Colonic mucosa (tissue), 4 donors: ENCODE measurements at regions not wholly inside any gene's neighbourhood (a gene's known extent, or its start where the extent isn't known, plus 50 kb on each side); places are given as distances from the start of the nearest gene placed in this dataset.

Experiments used
- DNase-seq: peaks from one replicate; pipeline ENCODE4 v3.0.0-alpha.2; 2020
- H3K27ac ChIP-seq: fragments of 200-600 bp; one replicate; pipeline ENCODE4 v1.8.0; 2021
- H3K27me3 ChIP-seq: fragments of 200-600 bp; one replicate; pipeline ENCODE4 v1.8.0; 2021
- H3K36me3 ChIP-seq: fragments of 200-600 bp; one replicate; pipeline ENCODE4 v1.8.0; 2021
- H3K4me1 ChIP-seq: fragments of 200-600 bp; one replicate; pipeline ENCODE4 v1.8.0; 2021; ENCODE audit warnings: mild to moderate bottlenecking
- H3K4me3 ChIP-seq: fragments of 200-600 bp; one replicate; pipeline ENCODE4 v1.8.0; 2021
- H3K9ac ChIP-seq, 2 donors: one replicate each; pipeline ENCODE4 v1.7.0; 2013; ENCODE audit warnings: control low read depth in 2 of 2, low read depth in 2 of 2, low read length in 2 of 2
- H3K9me3 ChIP-seq: fragments of 200-600 bp; one replicate; pipeline ENCODE4 v1.8.0; 2021
- CTCF ChIP-seq: fragments of 200-600 bp; IDR thresholded peaks from one replicate; pipeline ENCODE4 v1.8.0; 2022; ENCODE audit warnings: antibody characterized with exemption, mild to moderate bottlenecking
- intact Hi-C: fragments of 100-400 bp; cut with DNase I; formaldehyde crosslinking; loops from one replicate; pipeline ENCODE4 v1.14.1; 2022
- donor health status: healthy.
- donor health status: DM: no; HTN: no; CAD: no.
- donor health status: DM: no; HTN: no; CAD: no.

DNA sequence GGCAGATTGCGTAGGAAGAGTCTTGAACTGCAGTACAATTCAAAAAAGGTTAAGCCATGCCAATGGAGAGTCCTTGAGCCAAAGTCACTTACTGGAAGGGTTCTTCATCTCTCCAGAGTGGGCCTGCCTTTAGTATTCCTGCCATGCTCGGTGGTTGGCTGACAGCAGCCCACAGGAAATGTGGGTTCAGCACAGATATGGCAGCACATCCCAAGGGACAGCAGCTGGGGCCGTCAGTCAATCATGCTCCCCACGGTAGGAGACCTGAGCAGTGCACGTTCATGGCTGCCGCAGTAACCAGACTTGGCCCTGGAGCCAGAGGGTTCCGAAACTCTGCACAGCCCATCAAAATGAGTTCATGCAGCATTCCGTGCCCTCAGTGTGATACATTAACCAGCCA, 63.6 kb upstream of the SIRPA start:
- no peaks in the 10 kb centered on the region for H3K27me3 ChIP-seq
- no peak for TF ChIP-seq CTCF
- peaks cover 4% of the 10 kb centered on the region for H3K4me1 ChIP-seq
- no peak overlapping the region for H3K27ac ChIP-seq
- H3K4me3 ChIP-seq = no peak overlapping the region
- H3K36me3 ChIP-seq = no peaks in the 10 kb centered on the region
- H3K9me3 ChIP-seq = no peaks in the 10 kb centered on the region
- DNase-seq = no peak
- H3K9ac ChIP-seq = no peak overlapping the region
- intact Hi-C loops = no loop called here

GRCh38 chr20:1831096-1831495, 64.1 kb upstream of the SIRPA start:
- H3K27ac ChIP-seq = no peak overlapping the region
- TF ChIP-seq CTCF = no peak
- DNase-seq = no peak
- peaks cover 4% of the 10 kb centered on the region for H3K4me1 ChIP-seq
- H3K9me3 ChIP-seq = no peaks in the 10 kb centered on the region
- no peaks in the 10 kb centered on the region for H3K27me3 ChIP-seq
- H3K4me3 ChIP-seq = no peak overlapping the region
- intact Hi-C loops = no loop called here
- no peak overlapping the region for H3K9ac ChIP-seq
- H3K36me3 ChIP-seq = no peaks in the 10 kb centered on the region

GRCh38 chr20:1830240-1830639, 65.0 kb upstream of the SIRPA start:
- H3K4me3 ChIP-seq = no peak overlapping the region
- DNase-seq = no peak
- no peaks in the 10 kb centered on the region for H3K36me3 ChIP-seq
- peaks cover 4% of the 10 kb centered on the region for H3K4me1 ChIP-seq
- H3K9ac ChIP-seq = peak overlapping the region in 1 of 2 donors; percentile 30
- no peaks in the 10 kb centered on the region for H3K9me3 ChIP-seq
- H3K27ac ChIP-seq = no peak overlapping the region
- intact Hi-C loops = no loop called here
- TF ChIP-seq CTCF = no peak
- no peaks in the 10 kb centered on the region for H3K27me3 ChIP-seq

DNA sequence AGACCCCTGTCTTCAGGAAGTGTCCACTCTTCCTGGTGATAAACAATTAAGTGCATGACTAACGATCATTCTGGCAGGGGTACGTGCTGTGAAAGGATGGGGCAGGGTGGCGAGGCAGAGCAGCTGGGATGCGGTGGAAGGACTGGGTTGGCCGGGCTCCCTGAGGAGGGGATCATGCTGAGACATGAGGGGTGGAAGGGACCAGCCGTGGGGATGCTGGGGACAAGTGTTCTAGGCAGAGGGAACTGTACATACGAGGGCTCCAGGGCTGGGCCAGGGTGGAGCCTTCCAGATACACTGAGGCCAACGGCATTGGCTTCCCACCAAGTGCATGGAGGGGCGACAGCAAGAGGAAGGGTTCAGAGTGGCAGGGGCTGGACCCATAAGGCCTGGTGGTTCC, 65.7 kb upstream of the SIRPA start:
- DNase-seq = no peak
- Histone ChIP-seq H3K4me3 (no peak overlapping the region), H3K4me1 (peaks cover 4% of the 10 kb centered on the region), H3K27me3 (no peaks in the 10 kb centered on the region), H3K9ac (no peak overlapping the region), H3K36me3 (no peaks in the 10 kb centered on the region), H3K27ac (no peak overlapping the region), H3K9me3 (no peaks in the 10 kb centered on the region)
- TF ChIP-seq CTCF = no peak
- intact Hi-C loops = no loop called here

DNA sequence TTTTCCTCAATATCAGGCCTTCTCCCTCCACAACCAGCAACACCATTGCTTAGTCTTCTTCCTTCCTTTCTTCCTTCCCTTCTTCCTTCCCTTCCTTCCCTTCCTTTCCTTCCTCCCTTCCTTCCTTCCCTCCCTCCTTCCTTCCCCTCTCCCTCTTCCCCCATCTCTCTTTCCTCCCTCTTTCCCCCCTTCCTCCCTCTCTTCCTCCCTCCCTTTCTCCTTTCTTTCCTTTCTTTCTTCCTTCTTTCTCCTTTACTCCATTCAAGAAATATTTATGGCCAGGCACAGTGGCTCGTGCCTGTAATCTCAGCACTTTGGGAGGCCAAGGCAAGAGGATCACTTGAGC, 66.4 kb upstream of the SIRPA start:
- H3K9ac ChIP-seq = no peak overlapping the region
- no peaks in the 10 kb centered on the region for H3K36me3 ChIP-seq
- H3K9me3 ChIP-seq = no peaks in the 10 kb centered on the region
- H3K4me1 ChIP-seq = peaks cover 4% of the 10 kb centered on the region
- no peak for DNase-seq
- TF ChIP-seq CTCF = no peak
- intact Hi-C loops = no loop called here
- no peaks in the 10 kb centered on the region for H3K27me3 ChIP-seq
- H3K4me3 ChIP-seq = no peak overlapping the region
- peak overlapping the region; percentile 24 for H3K27ac ChIP-seq
